Chondrocyte (in vitro differentiated cells): ENCODE measurements at regions not wholly inside any gene's neighbourhood (a gene's known extent, or its start where the extent isn't known, plus 50 kb on each side); places are given as distances from the start of the nearest gene placed in this dataset.

Source experiments
- DNase-seq: peaks from one replicate; pipeline ENCODE4 v3.0.0; 2021; ENCODE audit warnings: mixed read lengths, low spot score
- H3K27ac Mint-ChIP-seq: one replicate; pipeline ENCODE4 v1.8.0; 2021; ENCODE audit warnings: mild to moderate bottlenecking, moderate library complexity, mixed read lengths; ENCODE audit not compliant: unreplicated experiment
- H3K27me3 Mint-ChIP-seq: 2 replicates; pipeline ENCODE4 v1.8.0; 2021; ENCODE audit warnings: low read depth, mixed read lengths
- H3K36me3 Mint-ChIP-seq: 2 replicates; pipeline ENCODE4 v1.8.0; 2021; ENCODE audit warnings: low read depth, mixed read lengths
- H3K4me1 Mint-ChIP-seq: 2 replicates; pipeline ENCODE4 v1.8.0; 2021; ENCODE audit warnings: low read depth, mild to moderate bottlenecking, mixed read lengths
- H3K4me3 Mint-ChIP-seq: one replicate; pipeline ENCODE4 v1.8.0; 2021; ENCODE audit warnings: mild to moderate bottlenecking, moderate library complexity, mixed read lengths; ENCODE audit not compliant: unreplicated experiment
- H3K9me3 Mint-ChIP-seq: 2 replicates; pipeline ENCODE4 v1.8.0; 2021; ENCODE audit warnings: low read depth, mixed read lengths
- CTCF ChIP-seq: fragments of 200-600 bp; sonication (generic); IDR thresholded peaks from 2 replicates; pipeline ENCODE4 v1.5.0; 2021; ENCODE audit warnings: antibody characterized with exemption, mild to moderate bottlenecking, moderate library complexity

DNA sequence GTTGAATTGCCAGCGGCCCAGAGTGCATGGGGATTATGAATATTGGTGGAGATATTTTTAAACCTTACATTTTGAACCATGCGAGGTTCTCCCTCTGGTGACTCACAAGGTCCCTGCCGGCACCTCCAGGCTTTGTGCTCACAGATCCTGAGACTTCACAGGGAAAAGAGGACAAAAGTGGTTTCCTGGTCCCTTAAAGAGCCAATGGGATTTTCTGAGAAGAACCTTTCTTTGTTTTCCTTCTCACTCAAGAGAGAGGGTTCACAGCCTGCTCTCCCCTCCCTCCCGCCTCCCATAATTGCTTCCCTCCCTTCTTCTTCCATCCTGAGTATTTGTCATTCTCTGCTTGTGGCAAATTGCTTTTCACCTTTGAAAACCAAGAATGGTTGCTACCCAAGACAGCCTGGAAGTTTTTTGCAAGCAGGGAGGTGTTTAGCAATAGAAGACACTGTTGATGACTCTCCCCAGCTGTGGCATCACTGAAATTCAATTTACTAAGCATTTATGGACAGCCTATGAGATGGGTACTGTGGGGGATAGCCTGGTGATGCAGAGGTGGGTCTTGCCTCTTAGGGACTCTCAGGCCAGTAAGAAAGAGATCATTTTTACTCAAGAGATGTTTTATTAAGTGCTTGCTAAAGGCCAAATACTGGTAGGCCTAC is 76.6 kb downstream of the CPN2 start:
- Mint-ChIP-seq H3K27me3 (peaks cover 5% of the 10 kb centered on the region), H3K9me3 (no peaks in the 10 kb centered on the region), H3K4me3 (no peak overlapping the region), H3K36me3 (no peaks in the 10 kb centered on the region), H3K27ac (no peak overlapping the region), H3K4me1 (peaks cover 63% of the 10 kb centered on the region)
- DNase-seq, result no peak
- TF ChIP-seq CTCF, result peak; percentile 38

DNA sequence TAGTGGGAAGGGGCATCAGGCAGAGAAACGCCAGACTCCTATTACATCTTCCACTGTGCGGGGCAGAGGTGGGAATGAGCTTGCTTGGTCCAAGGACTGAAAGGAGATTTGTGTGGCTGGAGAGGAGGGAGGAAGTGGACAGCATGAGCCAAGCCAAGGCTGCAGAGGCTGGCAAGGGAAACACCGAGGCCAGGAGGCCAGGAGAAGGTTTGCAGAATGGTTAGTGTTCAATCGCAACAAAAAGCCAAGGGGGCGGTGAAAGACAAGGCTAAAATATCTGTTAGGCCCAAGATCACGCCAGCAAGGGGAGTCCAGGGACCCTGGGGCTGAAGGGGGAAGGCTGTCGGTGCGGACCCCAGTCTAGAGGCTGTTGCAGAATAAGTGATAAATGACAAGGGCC is 75.8 kb downstream of the CPN2 start:
- peaks cover 57% of the 10 kb centered on the region for H3K4me1 Mint-ChIP-seq
- DNase-seq, result peak; percentile 29
- no peak overlapping the region for H3K4me3 Mint-ChIP-seq
- no peaks in the 10 kb centered on the region for H3K9me3 Mint-ChIP-seq
- H3K27ac Mint-ChIP-seq, result peak overlapping the region; percentile 72
- no peak for TF ChIP-seq CTCF
- H3K36me3 Mint-ChIP-seq, result no peaks in the 10 kb centered on the region
- H3K27me3 Mint-ChIP-seq, result peaks cover 11% of the 10 kb centered on the region

DNA sequence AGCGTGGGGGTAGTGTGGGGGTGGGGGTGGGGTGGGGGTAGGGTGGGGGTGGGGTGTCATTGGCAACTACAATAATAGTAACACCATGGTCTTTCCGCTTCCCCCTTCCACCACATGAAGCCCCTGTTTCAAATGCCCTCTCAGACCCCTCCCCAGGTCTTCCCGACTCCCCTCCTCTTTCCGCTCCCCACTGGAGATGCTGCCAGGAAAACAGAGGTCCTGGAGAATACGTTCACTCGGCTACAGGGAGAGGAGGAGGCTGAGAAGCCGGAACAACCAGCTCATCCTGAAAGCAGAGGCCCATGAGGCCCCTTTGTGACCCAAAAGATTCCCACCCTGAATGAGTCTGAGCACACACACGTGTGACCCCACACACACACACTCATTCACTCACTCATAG is 75.4 kb downstream of the CPN2 start:
- no peak overlapping the region for H3K4me3 Mint-ChIP-seq
- DNase-seq, result peak; percentile 34
- H3K27ac Mint-ChIP-seq, result no peak overlapping the region
- no peaks in the 10 kb centered on the region for H3K9me3 Mint-ChIP-seq
- TF ChIP-seq CTCF, result no peak
- H3K27me3 Mint-ChIP-seq, result peaks cover 13% of the 10 kb centered on the region
- H3K36me3 Mint-ChIP-seq, result no peaks in the 10 kb centered on the region
- H3K4me1 Mint-ChIP-seq, result peaks cover 53% of the 10 kb centered on the region

- H3K9me3 Mint-ChIP-seq, result no peaks in the 10 kb centered on the region
- H3K27me3 Mint-ChIP-seq, result peaks cover 15% of the 10 kb centered on the region
- H3K4me3 Mint-ChIP-seq, result no peak overlapping the region
- TF ChIP-seq CTCF, result no peak
- H3K27ac Mint-ChIP-seq, result no peak overlapping the region
- H3K36me3 Mint-ChIP-seq, result no peaks in the 10 kb centered on the region
- peaks cover 43% of the 10 kb centered on the region for H3K4me1 Mint-ChIP-seq
- peak; percentile 44 for DNase-seq
Observed at GRCh38 chr3:194276768-194277103, 74.4 kb downstream of the CPN2 start.

- TF ChIP-seq CTCF, result no peak
- Mint-ChIP-seq H3K4me1 (peaks cover 41% of the 10 kb centered on the region), H3K36me3 (no peaks in the 10 kb centered on the region), H3K9me3 (no peaks in the 10 kb centered on the region), H3K27ac (peak overlapping the region; percentile 69), H3K27me3 (peaks cover 19% of the 10 kb centered on the region), H3K4me3 (no peak overlapping the region)
- DNase-seq, result peak; percentile 76
Observed at GRCh38 chr3:194277104-194277785, 73.9 kb downstream of the CPN2 start.
